Neural cell (in vitro differentiated cells): ENCODE measurements at regions not wholly inside any gene's neighbourhood (a gene's known extent, or its start where the extent isn't known, plus 50 kb on each side); places are given as distances from the start of the nearest gene placed in this dataset.

Experiments used
- H2AFZ ChIP-seq: fragments of 200-600, 300-800 bp; sonication (generic), shearing (Covaris generic); 2 replicates; pipeline ENCODE4 v1.6.0; 2014; ENCODE audit warnings: low read depth, mild to moderate bottlenecking, antibody characterized with exemption, low read length, moderate library complexity
- H3F3A ChIP-seq: fragments of 200-600 bp; shearing (Covaris generic); 2 replicates; pipeline ENCODE4 v1.6.1; 2016; ENCODE audit warnings: mild to moderate bottlenecking, moderate library complexity, mixed read lengths, antibody characterized with exemption, low read length; ENCODE audit not compliant: insufficient read depth, poor library complexity, severe bottlenecking
- H3K27ac ChIP-seq: fragments of 200-600, 300-800 bp; sonication (generic), shearing (Covaris generic); 2 replicates; pipeline ENCODE4 v1.5.1; 2014; ENCODE audit warnings: mild to moderate bottlenecking, low read length, moderate library complexity
- H3K27me3 ChIP-seq: fragments of 300-800, 200-600 bp; sonication (generic), shearing (Covaris generic); 2 replicates; pipeline ENCODE4 v1.6.0; 2014; ENCODE audit warnings: mild to moderate bottlenecking, low read depth, low read length, moderate library complexity; ENCODE audit not compliant: insufficient read depth
- H3K36me3 ChIP-seq: fragments of 300-800, 200-600 bp; sonication (generic), shearing (Covaris generic); 2 replicates; pipeline ENCODE4 v1.5.1; 2014; ENCODE audit warnings: mild to moderate bottlenecking, antibody characterized with exemption, low read length, moderate library complexity; ENCODE audit not compliant: insufficient read depth
- H3K4me2 ChIP-seq: fragments of 300-800, 200-600 bp; sonication (generic), shearing (Covaris generic); 2 replicates; pipeline ENCODE4 v1.6.0; 2014; ENCODE audit warnings: mild to moderate bottlenecking, low read length
- H3K4me3 ChIP-seq: fragments of 300-800, 200-600 bp; sonication (generic), shearing (Covaris generic); 2 replicates; pipeline ENCODE4 v1.5.1; 2014; ENCODE audit warnings: mild to moderate bottlenecking, low read length, moderate library complexity
- H3K79me2 ChIP-seq: fragments of 200-600 bp; shearing (Covaris generic); replicated peaks from 2 replicates; pipeline ENCODE4 v1.6.0; 2014; ENCODE audit warnings: mild to moderate bottlenecking, low read length, moderate library complexity; ENCODE audit not compliant: insufficient read depth
- H3K9ac ChIP-seq: fragments of 300-800, 200-600 bp; sonication (generic), shearing (Covaris generic); 2 replicates; pipeline ENCODE4 v1.6.1; 2016; ENCODE audit warnings: mild to moderate bottlenecking, low read length, mixed read lengths
- H3K9me2 ChIP-seq: fragments of 200-600 bp; shearing (Covaris generic); 2 replicates; pipeline ENCODE4 v1.6.1; 2016; ENCODE audit warnings: mild to moderate bottlenecking, low read length, mixed read lengths; ENCODE audit not compliant: insufficient read depth
- H3K9me3 ChIP-seq: fragments of 200-600, 300-800 bp; sonication (generic), shearing (Covaris generic); 2 replicates; pipeline ENCODE4 v1.6.1; 2016; ENCODE audit warnings: mild to moderate bottlenecking, mixed run types, low read length, moderate library complexity, mixed read lengths
- H4K20me1 ChIP-seq: fragments of 200-600 bp; shearing (Covaris generic); 2 replicates; pipeline ENCODE4 v1.6.1; 2016; ENCODE audit warnings: mild to moderate bottlenecking, mixed run types; ENCODE audit not compliant: insufficient read depth
- CTCF ChIP-seq: fragments of 450-650 bp; IDR thresholded peaks from 2 replicates; pipeline ENCODE4 v1.5.1; 2014; ENCODE audit warnings: antibody characterized with exemption, mild to moderate bottlenecking, moderate library complexity; ENCODE audit not compliant: poor library complexity, severe bottlenecking
- EP300 ChIP-seq: fragments of 450-650 bp; conservative IDR thresholded peaks from 2 replicates; pipeline ENCODE4 v1.6.1; 2014; ENCODE audit warnings: antibody characterized with exemption, mild to moderate bottlenecking, moderate library complexity; ENCODE audit not compliant: poor library complexity, severe bottlenecking
- EZH2 ChIP-seq: fragments of 200-600, 300-800 bp; shearing (Covaris generic), sonication (generic); IDR thresholded peaks from 2 replicates; pipeline ENCODE4 v1.6.1; 2014; ENCODE audit warnings: antibody characterized with exemption, low read length, borderline replicate concordance, mild to moderate bottlenecking; ENCODE audit not compliant: insufficient read depth, poor library complexity, severe bottlenecking
- MXI1 ChIP-seq: fragments of 450-650 bp; conservative IDR thresholded peaks from 2 replicates; pipeline ENCODE4 v1.6.1; 2014; ENCODE audit warnings: antibody characterized with exemption, mild to moderate bottlenecking; ENCODE audit not compliant: poor library complexity, severe bottlenecking
- POLR2AphosphoS5 ChIP-seq: IDR thresholded peaks from 2 replicates; pipeline ENCODE4 v1.6.1; 2012
- RAD21 ChIP-seq: fragments of 450-650 bp; conservative IDR thresholded peaks from 2 replicates; pipeline ENCODE4 v1.6.1; 2014; ENCODE audit warnings: antibody characterized with exemption, mild to moderate bottlenecking, moderate library complexity
- REST ChIP-seq: IDR thresholded peaks from 2 replicates; pipeline ENCODE4 v1.6.1; 2012; ENCODE audit warnings: borderline replicate concordance
- SMC3 ChIP-seq: fragments of 450-650 bp; conservative IDR thresholded peaks from 2 replicates; pipeline ENCODE4 v1.6.1; 2014; ENCODE audit warnings: antibody characterized with exemption, mild to moderate bottlenecking, moderate library complexity; ENCODE audit not compliant: poor library complexity
- TAF1 ChIP-seq: IDR thresholded peaks from 2 replicates; pipeline ENCODE4 v1.6.1; 2012; ENCODE audit warnings: low read depth

- H3K36me3 ChIP-seq, result no peaks in the 10 kb centered on the region
- no peak overlapping the region for H3K9ac ChIP-seq
- H3K79me2 ChIP-seq, result no peaks in the 10 kb centered on the region
- no peak for TF ChIP-seq CTCF
- no peak for TF ChIP-seq TAF1
- TF ChIP-seq POLR2AphosphoS5, result no peak
- TF ChIP-seq SMC3, result no peak
- no peak for TF ChIP-seq MXI1
- TF ChIP-seq RAD21, result no peak
- no peak for TF ChIP-seq EP300
- no peak for TF ChIP-seq REST
- no peaks in the 10 kb centered on the region for H3K27me3 ChIP-seq
- H3K4me3 ChIP-seq, result no peak overlapping the region
- H2AFZ ChIP-seq, result no peak overlapping the region
- no peaks in the 10 kb centered on the region for H4K20me1 ChIP-seq
- H3K9me2 ChIP-seq, result no peaks in the 10 kb centered on the region
- no peak overlapping the region for H3K27ac ChIP-seq
- no peaks in the 10 kb centered on the region for H3F3A ChIP-seq
- H3K4me2 ChIP-seq, result no peak overlapping the region
- no peaks in the 10 kb centered on the region for H3K9me3 ChIP-seq
Measured at GRCh38 chrX:45761920-45762319, 561.2 kb upstream of the DIPK2B start.

DNA sequence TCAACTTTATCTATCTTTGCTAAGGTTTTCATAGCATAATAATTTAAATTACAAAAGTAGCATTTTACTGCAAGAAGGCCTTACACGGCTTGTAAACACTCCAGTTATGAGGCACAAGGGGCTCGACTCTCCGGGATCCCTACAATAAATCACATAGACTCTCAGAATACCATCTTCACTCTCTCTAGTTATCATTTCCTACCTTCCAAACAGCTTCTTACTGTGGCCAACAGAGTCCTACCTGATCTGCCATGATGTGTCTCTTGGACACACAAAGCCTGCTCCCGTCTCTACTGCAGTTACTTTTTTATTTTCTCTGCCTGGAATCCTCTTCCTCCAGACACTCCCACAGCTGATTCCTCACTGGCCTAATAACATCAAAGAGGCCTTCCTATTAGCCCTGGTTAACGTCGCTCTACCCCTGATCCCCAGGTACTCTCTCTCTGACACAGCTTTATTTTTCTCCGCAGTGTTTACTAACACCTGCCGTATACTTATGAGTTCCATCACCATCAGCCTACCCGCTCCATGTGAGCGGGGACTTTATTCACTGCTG lies 559.6 kb upstream of the DIPK2B start:
- H3K36me3 ChIP-seq, result no peaks in the 10 kb centered on the region
- H4K20me1 ChIP-seq, result no peaks in the 10 kb centered on the region
- no peak overlapping the region for H3K27ac ChIP-seq
- no peaks in the 10 kb centered on the region for H3K9me2 ChIP-seq
- no peaks in the 10 kb centered on the region for H3K9me3 ChIP-seq
- TF ChIP-seq EZH2, result no peak
- no peak for TF ChIP-seq EP300
- TF ChIP-seq MXI1, result no peak
- TF ChIP-seq TAF1, result no peak
- no peak for TF ChIP-seq REST
- no peaks in the 10 kb centered on the region for H3K27me3 ChIP-seq
- H3K9ac ChIP-seq, result no peak overlapping the region
- H3K79me2 ChIP-seq, result no peaks in the 10 kb centered on the region
- H3K4me3 ChIP-seq, result no peak overlapping the region
- H3K4me2 ChIP-seq, result no peak overlapping the region
- H2AFZ ChIP-seq, result no peak overlapping the region
- no peaks in the 10 kb centered on the region for H3F3A ChIP-seq
